Neural progenitor cell (in vitro differentiated cells): ENCODE measurements at regions not wholly inside any gene's neighbourhood (a gene's known extent, or its start where the extent isn't known, plus 50 kb on each side); places are given as distances from the start of the nearest gene placed in this dataset.

ENCODE experiments used
- CTCF ChIP-seq: fragments of 200-600 bp; sonication (generic); IDR thresholded peaks from 2 replicates; pipeline ENCODE4 v1.5.1; 2017; ENCODE audit warnings: antibody characterized with exemption, mild to moderate bottlenecking
- EZH2 ChIP-seq: fragments of 200-600 bp; sonication (generic); IDR thresholded peaks from 2 replicates; pipeline ENCODE4 v1.6.1; 2017; ENCODE audit warnings: antibody characterized with exemption, mild to moderate bottlenecking, moderate library complexity

- TF ChIP-seq CTCF (no peak), EZH2 (no peak)
Measured at GRCh38 chr2:16039055-16039454, 98.7 kb downstream of the MYCN start.
